Calu3 (cell line): ENCODE measurements at regions not wholly inside any gene's neighbourhood (a gene's known extent, or its start where the extent isn't known, plus 50 kb on each side); places are given as distances from the start of the nearest gene placed in this dataset.

Experiments used
- BruUV-seq: library from RNA; stranded (reverse); fragments of 400-500 nt; replicated peaks from 2 replicates; lab custom pipeline; 2021; lab: Mats Ljungman, UMichigan
- CTCF ChIA-PET: fragments of 300-600 bp; sonication (Branson Sonifier 250); formaldehyde crosslinking; loops from one replicate; lab custom pipeline; 2022; ENCODE audit warnings: antibody characterized with exemption; lab: Charles Lee
- DNase-seq: peaks from one replicate; pipeline ENCODE4 v3.0.0; 2022
- H3K27ac Mint-ChIP-seq: one replicate; pipeline ENCODE4 v1.8.0; 2022; ENCODE audit warnings: mixed read lengths; ENCODE audit not compliant: unreplicated experiment
- H3K27me3 Mint-ChIP-seq: one replicate; pipeline ENCODE4 v1.8.0; 2022; ENCODE audit warnings: mixed read lengths; ENCODE audit not compliant: unreplicated experiment
- H3K36me3 Mint-ChIP-seq: one replicate; pipeline ENCODE4 v1.8.0; 2022; ENCODE audit warnings: mild to moderate bottlenecking, moderate library complexity, mixed read lengths; ENCODE audit not compliant: insufficient read depth, unreplicated experiment
- H3K4me1 Mint-ChIP-seq: one replicate; pipeline ENCODE4 v1.8.0; 2022; ENCODE audit warnings: mild to moderate bottlenecking, low read depth, mixed read lengths; ENCODE audit not compliant: unreplicated experiment
- H3K4me3 Mint-ChIP-seq: one replicate; pipeline ENCODE4 v1.8.0; 2022; ENCODE audit warnings: mild to moderate bottlenecking, low read depth, moderate library complexity, mixed read lengths; ENCODE audit not compliant: unreplicated experiment
- H3K9me3 Mint-ChIP-seq: one replicate; pipeline ENCODE4 v1.8.0; 2022; ENCODE audit warnings: low read depth, mixed read lengths; ENCODE audit not compliant: unreplicated experiment
- intact Hi-C: fragments of 100-400 bp; cut with micrococcal nuclease; formaldehyde crosslinking; loops from one replicate; pipeline ENCODE4 v1.10.0; 2022; ENCODE audit not compliant: unreplicated experiment
- TF ChIP-seq, protein P1 (sequence below): fragments of 200-600 bp; IDR thresholded peaks from one replicate; pipeline ENCODE4 v1.8.0; 2022; ENCODE audit warnings: antibody characterized with exemption; ENCODE audit not compliant: unreplicated experiment

DNA sequence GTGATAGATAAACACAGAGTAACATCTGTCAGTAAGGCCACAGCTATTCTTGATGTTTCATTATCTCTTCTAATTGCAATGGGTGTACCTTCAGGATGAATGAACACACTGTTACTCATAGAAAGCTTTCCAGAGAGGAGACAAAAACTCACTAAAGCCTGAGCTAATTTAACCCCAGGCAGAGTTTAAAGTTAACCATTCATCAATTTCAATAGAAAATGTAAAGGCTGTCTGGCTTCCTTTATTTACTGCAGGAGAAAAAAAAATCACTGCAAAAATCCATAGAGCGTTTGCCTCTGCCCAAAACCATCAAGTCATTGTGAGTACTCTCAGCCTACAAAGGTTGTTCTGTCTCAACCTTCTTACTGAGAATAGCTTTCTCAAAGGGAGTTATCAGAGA lies 376.9 kb downstream of the PPP4R3C start:
- H3K4me1 Mint-ChIP-seq, result no peaks in the 10 kb centered on the region
- H3K4me3 Mint-ChIP-seq, result no peak overlapping the region
- H3K36me3 Mint-ChIP-seq, result no peaks in the 10 kb centered on the region
- H3K9me3 Mint-ChIP-seq, result no peaks in the 10 kb centered on the region
- no peak overlapping the region for H3K27ac Mint-ChIP-seq
- TF ChIP-seq, protein P1, sequence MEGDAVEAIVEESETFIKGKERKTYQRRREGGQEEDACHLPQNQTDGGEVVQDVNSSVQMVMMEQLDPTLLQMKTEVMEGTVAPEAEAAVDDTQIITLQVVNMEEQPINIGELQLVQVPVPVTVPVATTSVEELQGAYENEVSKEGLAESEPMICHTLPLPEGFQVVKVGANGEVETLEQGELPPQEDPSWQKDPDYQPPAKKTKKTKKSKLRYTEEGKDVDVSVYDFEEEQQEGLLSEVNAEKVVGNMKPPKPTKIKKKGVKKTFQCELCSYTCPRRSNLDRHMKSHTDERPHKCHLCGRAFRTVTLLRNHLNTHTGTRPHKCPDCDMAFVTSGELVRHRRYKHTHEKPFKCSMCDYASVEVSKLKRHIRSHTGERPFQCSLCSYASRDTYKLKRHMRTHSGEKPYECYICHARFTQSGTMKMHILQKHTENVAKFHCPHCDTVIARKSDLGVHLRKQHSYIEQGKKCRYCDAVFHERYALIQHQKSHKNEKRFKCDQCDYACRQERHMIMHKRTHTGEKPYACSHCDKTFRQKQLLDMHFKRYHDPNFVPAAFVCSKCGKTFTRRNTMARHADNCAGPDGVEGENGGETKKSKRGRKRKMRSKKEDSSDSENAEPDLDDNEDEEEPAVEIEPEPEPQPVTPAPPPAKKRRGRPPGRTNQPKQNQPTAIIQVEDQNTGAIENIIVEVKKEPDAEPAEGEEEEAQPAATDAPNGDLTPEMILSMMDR, result no peak
- no peaks in the 10 kb centered on the region for H3K27me3 Mint-ChIP-seq
- intact Hi-C loops, result no loop called here
- DNase-seq, result no peak
- BruUV-seq, result no TSS peak
- CTCF ChIA-PET, result no interaction called here

DNA sequence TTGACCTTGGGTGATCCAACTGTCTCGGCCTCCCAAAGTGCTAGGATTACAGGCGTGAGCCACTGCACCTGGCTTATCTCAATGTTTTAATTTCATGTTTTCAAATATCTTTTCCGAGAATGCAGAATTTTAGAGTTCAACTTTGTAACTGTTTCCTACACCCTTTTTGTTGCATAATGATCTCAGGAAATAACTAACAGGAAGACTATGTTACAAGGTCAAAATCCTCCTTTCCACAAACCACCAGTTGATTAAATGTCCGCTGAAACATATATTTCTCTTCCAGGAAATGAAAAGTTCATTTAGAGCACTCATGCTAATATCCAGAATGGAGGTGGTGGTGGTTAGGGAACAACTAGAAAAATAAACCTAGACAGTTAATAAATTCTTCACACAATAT lies 377.8 kb downstream of the PPP4R3C start:
- BruUV-seq, result no TSS peak

DNA sequence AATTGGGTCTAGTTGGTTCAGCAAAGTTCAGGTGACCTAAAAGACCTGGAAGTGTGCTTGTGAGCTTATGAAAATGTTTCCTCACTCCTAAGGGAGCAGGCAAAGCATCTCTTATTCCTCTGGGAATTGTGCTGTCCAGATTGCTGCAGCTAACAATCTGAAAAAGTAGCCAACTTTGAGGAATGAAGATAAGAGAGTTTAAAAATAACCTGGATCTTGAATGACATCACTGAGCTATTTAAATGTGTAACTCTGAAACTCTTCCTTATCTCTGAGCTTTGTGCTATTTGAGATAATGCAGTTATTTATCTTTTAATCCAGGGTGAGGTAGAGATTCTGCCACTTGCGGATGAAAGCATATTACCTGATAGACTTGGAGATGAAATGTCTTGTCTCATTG lies 384.8 kb downstream of the PPP4R3C start:
- Mint-ChIP-seq H3K9me3 (peaks cover 3% of the 10 kb centered on the region), H3K4me1 (no peaks in the 10 kb centered on the region), H3K27ac (no peak overlapping the region), H3K27me3 (no peaks in the 10 kb centered on the region), H3K36me3 (no peaks in the 10 kb centered on the region), H3K4me3 (no peak overlapping the region)
- DNase-seq, result no peak
- intact Hi-C loops, result no loop called here
- TF ChIP-seq, protein P1, result no peak
- CTCF ChIA-PET, result no interaction called here
- BruUV-seq, result no TSS peak

More for the DNA sequence above, 377.8 kb downstream of the PPP4R3C start:
- no peak for DNase-seq
- TF ChIP-seq, protein P1, result no peak
- intact Hi-C loops, result no loop called here
- CTCF ChIA-PET, result no interaction called here
- no peaks in the 10 kb centered on the region for H3K4me1 Mint-ChIP-seq
- H3K36me3 Mint-ChIP-seq, result no peaks in the 10 kb centered on the region
- no peaks in the 10 kb centered on the region for H3K9me3 Mint-ChIP-seq
- H3K4me3 Mint-ChIP-seq, result no peak overlapping the region
- no peaks in the 10 kb centered on the region for H3K27me3 Mint-ChIP-seq
- no peak overlapping the region for H3K27ac Mint-ChIP-seq

DNA sequence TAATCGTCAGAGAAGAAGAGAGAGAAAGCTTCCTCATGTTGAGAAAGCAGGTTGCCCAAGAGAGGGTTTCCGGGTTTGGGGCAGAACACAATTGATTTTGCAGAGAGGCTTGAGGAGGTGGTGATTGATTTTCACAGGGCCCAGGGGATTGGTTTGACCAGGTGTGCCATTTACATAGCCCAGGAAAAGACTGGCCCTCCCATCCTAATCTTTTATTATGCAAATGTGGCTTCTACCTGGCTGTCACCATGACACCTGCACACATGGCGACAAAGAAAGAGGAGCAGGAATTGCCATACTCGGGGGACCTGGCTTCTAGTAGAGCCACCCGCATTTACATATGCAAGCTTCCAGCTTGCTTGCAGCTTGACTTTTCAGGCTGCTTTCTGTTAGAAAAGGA lies 405.3 kb downstream of the PPP4R3C start:
- H3K4me3 Mint-ChIP-seq, result no peak overlapping the region
- no TSS peak for BruUV-seq
- H3K27me3 Mint-ChIP-seq, result no peaks in the 10 kb centered on the region
- DNase-seq, result no peak
- H3K9me3 Mint-ChIP-seq, result peaks cover 4% of the 10 kb centered on the region
- TF ChIP-seq, protein P1, result no peak
- H3K27ac Mint-ChIP-seq, result no peak overlapping the region
- H3K4me1 Mint-ChIP-seq, result no peaks in the 10 kb centered on the region
- intact Hi-C loops, result no loop called here
- no peaks in the 10 kb centered on the region for H3K36me3 Mint-ChIP-seq
- CTCF ChIA-PET, result no interaction called here
